Adrenal gland (tissue), 9 donors: ENCODE measurements at regions not wholly inside any gene's neighbourhood (a gene's known extent, or its start where the extent isn't known, plus 50 kb on each side); places are given as distances from the start of the nearest gene placed in this dataset.

Source experiments
- DNase-seq, 7 donors: peaks; one replicate each; pipeline ENCODE4 v3.0.0-alpha.2; 2019 to 2020
- H3K27ac ChIP-seq, 5 donors: fragments of 200-600 bp; sonication (generic) in 4 of 5; 1 replicate in 3 of 5; 2 replicates in 2 of 5; pipeline versions ENCODE4 v1.5.1 to v1.8.0; 2016 to 2020; ENCODE audit warnings: mild to moderate bottlenecking in 1 of 5
- H3K27me3 ChIP-seq: fragments of 200-600 bp; 2 replicates; pipeline ENCODE4 v1.8.0; 2021
- H3K36me3 ChIP-seq, 2 donors: fragments of 200-600 bp; replicated peaks in 1 of 2; 1 replicate in 1 of 2; 2 replicates in 1 of 2; pipeline versions ENCODE4 v1.5.1 to v1.8.0; 2018 to 2022
- H3K4me1 ChIP-seq, 2 donors: fragments of 200-600 bp; replicated peaks in 1 of 2; 1 replicate in 1 of 2; 2 replicates in 1 of 2; pipeline versions ENCODE4 v1.5.1 to v1.8.0; 2018 to 2021
- H3K4me3 ChIP-seq, 4 donors: fragments of 200-600 bp; sonication (generic) in 3 of 4; one replicate each; pipeline ENCODE4 v1.5.1; 2016 to 2018
- H3K9me3 ChIP-seq, 3 donors: fragments of 200-600 bp; sonication (generic) in 1 of 3; replicated peaks in 1 of 3; 1 replicate in 2 of 3; 2 replicates in 1 of 3; pipeline versions ENCODE4 v1.5.1 to v1.8.0; 2016 to 2021
- CTCF ChIP-seq, 6 experiments: fragments of 450-650 bp in 4 of 6; fragments of 200-600 bp in 2 of 6; sonication (generic) in 1 of 6; IDR thresholded peaks; 1 replicate in 5 of 6; 2 replicates in 1 of 6; pipeline versions ENCODE4 v1.5.1 to v1.8.0; 2016 to 2021; ENCODE audit warnings: antibody characterized with exemption in 6 of 6, mild to moderate bottlenecking in 2 of 6, moderate library complexity in 1 of 6
- POLR2A ChIP-seq, 2 donors: fragments of 450-650 bp; IDR thresholded peaks; one replicate each; pipeline ENCODE4 v1.6.1; 2017; ENCODE audit warnings: antibody characterized with exemption in 2 of 2, mild to moderate bottlenecking in 2 of 2, moderate library complexity in 1 of 2
- WGBS, 4 donors: extraction: QIAGEN DNeasy Blood & Tissue Kit in 2 of 4; methylation state at CpG; one replicate each; pipeline versions ENCODE4 v1.1.5 to v1.1.7; 2013 to 2017; 5-methylcytosine and 5-hydroxymethylcytosine counted together
- intact Hi-C, 2 donors: fragments of 100-400 bp; cut with DNase I; formaldehyde crosslinking; loops; one replicate each; pipeline versions ENCODE4 v1.14.1 to v1.15.0; 2022 to 2023
- donor health status: healthy with polysubstance abuse.
- donor health status: Bipolar disorder and iron deficiency.
- donor health status: DM: yes; HTN: yes; CAD: no.
- donor health status: DM: no; HTN: no; CAD: no.
- donor health status: DM: no; HTN: no; CAD: no.

GRCh38 chr2:186017278-186017677 is 278.7 kb downstream of the FSIP2 start:
- Histone ChIP-seq H3K36me3 (no peaks in the 10 kb centered on the region), H3K27me3 (no peaks in the 10 kb centered on the region), H3K4me1 (no peaks in the 10 kb centered on the region), H3K9me3 (peaks cover 0 to 5% (median 0%) of the 10 kb centered on the region in 3 donors), H3K4me3 (no peak overlapping the region), H3K27ac (no peak overlapping the region)
- intact Hi-C loops, result no loop called here
- WGBS, 4 donors, result 78 to 91% (median 86%) methylated on average over 4 of the region's 4 CpGs
- DNase-seq, result no peak
- no peak for TF ChIP-seq POLR2A (IDR thresholded peaks at IDR 0.05)
- no peak for TF ChIP-seq CTCF (IDR thresholded peaks at IDR 0.05)

DNA sequence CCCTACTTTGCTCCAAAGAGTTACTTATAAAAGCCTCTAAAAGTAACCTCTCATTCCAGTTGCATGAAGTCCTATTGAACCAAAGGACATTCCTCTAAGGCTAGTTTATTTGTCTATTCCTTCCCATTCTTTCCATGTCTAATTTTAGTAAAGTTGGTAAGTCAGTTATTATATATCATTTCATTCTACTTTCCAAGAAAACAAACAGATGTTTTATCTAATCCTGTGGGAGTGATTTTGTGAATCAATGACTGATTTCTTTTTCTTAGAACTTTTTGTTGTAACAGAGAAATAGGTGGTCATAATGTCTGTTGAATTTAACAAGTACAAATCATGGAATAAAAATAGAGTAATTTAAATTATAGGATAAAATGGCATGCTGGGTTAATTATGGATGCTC is 286.3 kb downstream of the FSIP2 start:
- H3K27me3 ChIP-seq, result no peaks in the 10 kb centered on the region
- no peak for TF ChIP-seq CTCF (IDR thresholded peaks at IDR 0.05)
- no peak for TF ChIP-seq POLR2A (IDR thresholded peaks at IDR 0.05)
- DNase-seq, result no peak
- H3K27ac ChIP-seq, result no peak overlapping the region
- H3K4me1 ChIP-seq, result no peaks in the 10 kb centered on the region
- intact Hi-C loops, result no loop called here
- H3K9me3 ChIP-seq, result no peaks in the 10 kb centered on the region
- H3K4me3 ChIP-seq, result no peak overlapping the region
- no peaks in the 10 kb centered on the region for H3K36me3 ChIP-seq

GRCh38 chr2:186027922-186028321 is 289.3 kb downstream of the FSIP2 start:
- WGBS, 4 donors, result 81 to 90% (median 87%) methylated on average over 2 of the region's 2 CpGs
- intact Hi-C loops, result no loop called here
- no peaks in the 10 kb centered on the region for H3K9me3 ChIP-seq
- no peaks in the 10 kb centered on the region for H3K4me1 ChIP-seq
- no peaks in the 10 kb centered on the region for H3K36me3 ChIP-seq
- H3K27me3 ChIP-seq, result no peaks in the 10 kb centered on the region
- DNase-seq, result no peak
- H3K4me3 ChIP-seq, result no peak overlapping the region
- peak overlapping the region in 1 of 5 donors; percentile 26 for H3K27ac ChIP-seq
- TF ChIP-seq POLR2A (IDR thresholded peaks at IDR 0.05) (no peak), CTCF (IDR thresholded peaks at IDR 0.05) (no peak)

DNA sequence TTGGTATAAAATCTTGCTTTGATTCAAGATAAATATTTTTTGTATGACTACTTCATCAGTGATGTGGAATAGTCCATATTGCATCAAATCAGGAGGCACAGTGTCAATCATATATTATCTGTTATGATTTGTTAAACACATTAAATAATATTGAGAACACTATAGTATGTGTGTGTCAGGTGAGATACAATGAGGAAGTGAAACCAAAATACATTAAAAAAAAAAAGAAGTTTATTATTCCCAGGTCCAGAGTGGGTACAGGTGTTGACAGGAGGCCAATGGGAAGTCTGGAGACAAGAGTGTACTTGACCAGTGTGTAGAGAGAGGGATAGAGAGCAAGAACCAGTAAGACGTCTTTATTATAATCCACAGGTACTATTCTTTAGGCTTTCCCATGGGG is 292.6 kb downstream of the FSIP2 start:
- 73 to 95% (median 88%) methylated on average over 1 of the region's 1 CpG for WGBS, 4 donors
- no peaks in the 10 kb centered on the region for H3K27me3 ChIP-seq
- no peaks in the 10 kb centered on the region for H3K9me3 ChIP-seq
- H3K4me1 ChIP-seq, result no peaks in the 10 kb centered on the region
- no peak overlapping the region for H3K27ac ChIP-seq
- no peak overlapping the region for H3K4me3 ChIP-seq
- intact Hi-C loops, result no loop called here
- H3K36me3 ChIP-seq, result no peaks in the 10 kb centered on the region
- TF ChIP-seq POLR2A (IDR thresholded peaks at IDR 0.05) (no peak), CTCF (IDR thresholded peaks at IDR 0.05) (no peak)
- no peak for DNase-seq
